NCI-H2029 (cell line): ENCODE measurements at regions not wholly inside any gene's neighbourhood (a gene's known extent, or its start where the extent isn't known, plus 50 kb on each side); places are given as distances from the start of the nearest gene placed in this dataset.
"Not testable (repeated sequence)": the region's sequence is repeated elsewhere in the genome, so short reads cannot be mapped to it uniquely, and the experiment has no call there.

ENCODE experiments used
- DNase-seq: peaks from one replicate; lab custom pipeline; 2025; lab: John Stamatoyannopoulos, UW

DNA sequence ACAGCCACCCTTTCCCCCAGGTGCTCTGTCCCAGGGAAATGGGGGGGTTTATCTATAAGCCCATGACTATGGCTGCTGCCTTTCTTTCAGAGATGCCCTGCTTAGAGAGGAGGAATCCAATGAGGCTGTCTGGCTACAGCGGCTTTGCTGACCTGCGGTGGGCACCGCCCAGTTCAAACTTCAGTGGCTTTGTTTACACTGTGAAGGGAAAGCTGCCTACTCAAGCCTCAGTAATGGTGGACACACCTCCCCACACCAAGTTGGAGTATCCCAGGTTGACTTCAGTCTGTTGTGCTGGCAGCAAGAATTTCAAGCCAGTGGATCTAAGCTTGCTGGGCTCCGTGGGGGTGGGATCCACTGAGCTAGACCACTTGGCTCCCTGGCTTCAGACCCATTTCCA lies 869.2 kb downstream of the SLC6A15 start:
- DNase-seq = no peak

DNA sequence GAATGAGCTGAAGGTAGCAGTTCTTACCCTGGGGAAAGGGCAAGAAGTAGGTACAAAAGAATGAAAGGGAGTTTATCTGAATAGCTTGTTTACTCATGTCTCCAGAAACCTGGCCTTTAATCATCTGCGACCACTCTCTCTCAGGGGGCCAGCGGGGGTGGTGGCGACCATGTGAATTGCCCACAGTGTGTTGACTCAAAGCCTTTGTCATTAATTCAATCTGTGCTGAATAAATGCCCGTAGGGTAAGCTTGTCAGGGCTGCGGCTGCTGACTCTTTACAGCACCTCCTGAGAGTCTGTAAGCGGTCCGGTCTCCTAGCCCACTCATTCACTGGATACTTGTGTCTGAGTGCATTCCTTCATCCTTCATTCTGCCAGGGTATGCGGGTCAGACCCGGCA lies 874.4 kb downstream of the SLC6A15 start:
- no peak for DNase-seq

DNA sequence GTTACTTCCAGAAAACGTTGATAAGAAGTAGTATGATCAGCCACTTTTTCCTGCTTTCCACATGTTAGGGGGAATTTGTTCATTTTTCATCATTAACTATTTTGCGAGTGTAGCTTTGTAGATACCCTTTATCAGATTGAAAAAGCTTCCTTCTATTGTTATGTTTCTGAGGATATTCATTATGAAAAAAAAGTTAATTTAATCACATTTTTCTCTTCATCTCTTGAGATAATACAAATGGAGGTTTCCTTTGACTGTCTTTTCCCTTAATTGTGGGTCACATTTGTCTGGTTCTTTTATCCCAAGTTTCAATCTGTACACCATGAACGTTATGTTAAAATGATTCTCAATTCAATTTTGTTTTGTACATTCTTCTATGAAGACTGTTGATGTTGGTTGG lies 875.7 kb downstream of the SLC6A15 start:
- DNase-seq = no peak

GRCh38 chr12:84035766-84036165 lies 876.8 kb downstream of the SLC6A15 start:
- DNase-seq = no peak

DNA sequence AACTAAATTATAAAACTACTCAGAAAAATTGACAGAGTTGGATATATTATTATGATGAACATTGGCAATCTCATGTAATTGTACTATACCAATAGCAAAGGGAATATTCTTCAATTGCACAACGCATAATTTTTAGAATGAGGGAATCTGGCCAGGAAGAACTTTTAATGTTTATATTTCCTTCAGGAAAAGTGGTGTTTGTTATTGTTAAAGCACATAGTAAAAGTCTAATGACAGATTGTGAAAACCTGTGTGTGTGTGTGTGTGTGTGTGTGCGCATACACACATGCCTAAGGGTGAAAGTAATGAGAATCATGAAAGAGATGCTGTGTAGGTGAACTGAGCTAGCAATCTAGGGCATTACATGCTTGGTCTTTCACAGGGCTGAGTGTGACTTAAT lies 877.7 kb downstream of the SLC6A15 start:
- no peak for DNase-seq

DNA sequence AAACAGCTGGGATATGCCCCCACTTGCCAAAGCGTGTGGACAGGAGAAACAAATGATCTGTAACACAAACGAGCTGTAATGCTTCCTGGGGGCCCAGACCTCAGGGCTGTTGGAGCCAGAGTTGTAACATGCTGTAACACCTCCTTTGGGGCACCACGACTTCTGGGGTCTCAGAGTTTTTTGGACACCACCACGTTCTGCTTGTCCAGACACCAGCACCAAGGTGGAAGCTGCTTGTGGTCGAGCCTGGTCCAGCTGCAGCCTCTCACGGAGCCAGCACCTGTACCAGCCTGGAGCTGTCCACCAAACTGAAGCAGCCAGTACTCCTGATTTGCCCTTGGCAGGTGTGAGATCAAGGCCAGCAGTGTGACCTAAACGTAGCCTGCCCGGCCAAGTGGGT lies 879.4 kb downstream of the SLC6A15 start:
- DNase-seq = no peak

GRCh38 chr12:84018556-84019179 lies 893.9 kb downstream of the SLC6A15 start:
- DNase-seq = not testable (repeated sequence)

GRCh38 chr12:84016956-84017355 lies 895.6 kb downstream of the SLC6A15 start:
- DNase-seq = no peak

DNA sequence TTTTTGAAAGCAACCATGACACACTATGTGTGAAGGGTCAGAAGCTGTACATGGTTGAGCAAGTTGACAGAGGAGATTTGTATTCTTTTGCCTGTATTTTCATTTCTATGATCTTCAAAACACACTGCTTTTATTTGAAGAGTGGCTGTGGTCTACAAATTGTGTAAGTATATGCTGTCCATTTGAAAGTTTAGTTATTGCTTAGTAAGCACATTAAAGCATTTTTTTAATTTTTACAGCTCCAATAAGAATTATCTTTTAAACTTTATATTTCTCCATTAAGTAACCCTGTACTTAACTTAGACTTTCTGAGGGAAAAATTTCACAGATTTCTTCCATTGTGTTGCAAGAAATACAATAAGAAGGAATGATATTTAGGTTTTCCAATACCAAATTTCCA lies 915.2 kb downstream of the SLC6A15 start:
- DNase-seq = no peak

GRCh38 chr12:83996671-83997070 lies 915.9 kb downstream of the SLC6A15 start:
- no peak for DNase-seq

DNA sequence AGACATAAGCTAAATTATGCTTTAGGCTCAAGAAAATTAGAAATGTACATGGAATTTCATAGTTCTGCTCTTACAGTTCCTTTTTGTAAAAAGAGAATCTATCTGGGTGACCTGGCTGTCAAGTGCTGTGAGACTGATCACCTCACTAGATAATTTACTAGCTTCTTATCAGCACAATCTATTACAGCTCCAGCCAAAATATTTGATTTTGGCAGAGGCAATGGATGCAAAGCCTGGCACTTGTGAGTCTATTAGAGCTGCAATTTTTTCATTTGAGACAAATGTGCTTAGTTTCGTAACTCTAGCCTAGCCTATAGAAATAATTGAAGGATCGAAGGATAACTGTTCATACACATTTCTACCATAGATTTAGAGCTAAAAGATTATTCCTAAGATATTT lies 927.5 kb downstream of the SLC6A15 start:
- DNase-seq = no peak

- no peak for DNase-seq
Observed at GRCh38 chr12:83980398-83980797, 932.2 kb downstream of the SLC6A15 start.

- DNase-seq = no peak
Observed at GRCh38 chr12:83979785-83980184, 932.8 kb downstream of the SLC6A15 start.

DNA sequence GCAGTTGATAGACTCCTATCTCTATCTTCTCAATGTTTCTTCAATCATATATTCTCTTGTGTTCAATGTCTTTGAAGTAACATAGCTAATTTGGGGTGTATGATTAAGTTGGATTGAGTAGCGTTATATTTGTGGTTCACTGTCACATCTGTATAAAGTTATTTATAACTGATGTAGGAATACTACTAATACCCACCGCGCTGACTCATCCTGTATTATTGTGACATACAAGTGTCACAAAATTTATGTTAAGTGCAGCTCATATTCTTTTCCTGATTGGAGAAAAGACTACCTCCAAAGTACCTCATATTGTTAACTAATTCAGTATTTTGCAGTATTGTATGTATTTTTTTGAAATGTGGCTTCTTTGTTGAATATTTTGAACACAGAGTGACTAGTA lies 940.8 kb downstream of the SLC6A15 start:
- no peak for DNase-seq

DNA sequence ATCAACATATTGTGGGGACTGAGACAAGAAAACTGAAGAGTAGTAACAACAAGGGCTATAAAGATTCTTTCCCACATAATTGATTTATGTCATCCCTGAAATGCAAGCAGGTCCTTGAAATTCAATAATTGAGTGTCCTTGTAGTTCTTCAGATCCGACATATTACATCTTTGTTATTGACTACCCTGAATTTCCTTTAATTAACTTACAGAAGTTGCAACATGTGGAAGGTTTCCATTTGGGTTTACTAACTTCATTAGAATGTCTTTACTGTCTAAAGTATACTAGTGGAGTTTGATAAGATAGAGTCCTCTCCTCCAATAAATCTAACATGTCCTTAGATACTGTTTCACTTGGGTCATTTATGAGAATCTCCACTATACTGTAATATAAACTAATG lies 951.8 kb downstream of the SLC6A15 start:
- no peak for DNase-seq

- no peak for DNase-seq
Observed at GRCh38 chr12:83958997-83959396, 953.6 kb downstream of the SLC6A15 start.

GRCh38 chr12:83954956-83955601 lies 957.5 kb downstream of the SLC6A15 start:
- DNase-seq = no peak

DNA sequence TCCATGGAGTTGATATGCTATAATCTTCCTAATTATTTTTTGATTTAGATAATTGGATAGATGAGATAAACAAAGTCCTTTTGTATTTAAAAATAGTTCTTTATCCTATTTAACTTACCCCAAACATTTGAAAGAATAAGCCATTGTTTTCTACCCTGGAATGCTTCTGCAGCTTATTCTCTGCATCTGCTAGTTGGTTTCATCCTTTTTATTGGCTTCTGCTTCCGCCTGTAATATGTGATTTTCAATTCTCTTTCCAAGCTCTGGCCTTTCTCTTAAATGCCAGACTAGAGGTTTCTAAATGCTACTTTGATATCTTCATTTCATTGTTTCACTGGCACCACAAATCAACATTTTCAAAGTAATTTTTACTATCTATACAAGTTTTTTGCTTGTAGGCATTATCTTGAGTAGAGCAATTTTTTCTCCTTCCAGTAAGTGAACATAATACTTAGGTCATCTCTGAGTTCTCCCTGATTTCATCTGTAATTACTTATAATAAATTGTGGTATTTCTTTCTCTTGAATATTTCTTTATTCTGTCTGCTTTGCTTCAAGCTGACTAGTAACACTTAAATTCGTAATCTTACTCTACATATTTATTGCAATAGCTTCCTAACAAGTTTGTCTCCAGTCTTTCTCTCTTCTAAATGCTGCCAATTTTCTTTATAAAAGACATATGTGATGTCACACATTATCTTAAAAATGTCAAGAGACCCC lies 958.4 kb downstream of the SLC6A15 start:
- no peak for DNase-seq

DNA sequence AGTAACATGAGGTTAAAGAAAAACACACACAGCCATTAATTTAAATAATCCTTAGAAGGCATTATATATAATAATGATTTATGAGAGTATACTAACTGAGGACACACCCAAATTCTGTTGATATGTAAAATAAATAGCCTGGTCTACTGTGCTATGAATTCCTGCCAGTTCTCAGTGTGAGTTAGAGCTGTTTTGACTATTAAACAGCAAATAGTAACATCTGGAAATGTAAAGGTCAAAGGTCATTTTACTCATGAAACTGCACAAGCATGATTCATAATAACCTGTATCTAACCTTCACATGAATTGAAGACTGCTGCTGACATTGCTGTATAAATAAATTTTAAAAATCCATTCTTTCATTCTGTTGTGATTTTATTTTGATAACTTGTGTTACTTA lies 966.7 kb downstream of the SLC6A15 start:
- no peak for DNase-seq

DNA sequence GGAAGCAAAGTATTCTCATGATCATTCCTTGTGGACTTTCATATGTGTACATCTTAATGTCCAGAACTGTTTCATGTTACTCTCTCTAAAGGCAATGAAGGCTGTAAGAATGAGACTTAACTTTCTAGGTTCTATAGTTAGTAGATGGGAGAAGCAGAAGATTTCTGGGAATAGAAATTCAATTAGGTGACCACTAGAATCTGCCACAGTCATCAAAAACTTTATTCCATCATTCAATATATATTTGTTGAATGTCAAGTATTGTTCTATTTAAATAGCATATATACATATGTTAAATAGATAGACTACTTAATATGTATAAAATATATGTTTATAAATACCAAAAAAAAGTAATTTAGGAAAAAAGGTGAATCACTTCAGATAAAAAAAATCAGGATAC lies 972.9 kb downstream of the SLC6A15 start:
- DNase-seq = no peak

GRCh38 chr12:83933615-83934014 lies 979.0 kb downstream of the SLC6A15 start:
- no peak for DNase-seq

- no peak for DNase-seq
Observed at GRCh38 chr12:83932011-83932410, 980.6 kb downstream of the SLC6A15 start.

GRCh38 chr12:83931451-83931850 lies 981.1 kb downstream of the SLC6A15 start:
- DNase-seq = no peak
